Caco-2 (cell line): ENCODE measurements at regions not wholly inside any gene's neighbourhood (a gene's known extent, or its start where the extent isn't known, plus 50 kb on each side); places are given as distances from the start of the nearest gene placed in this dataset.

Experiments used
- BruUV-seq: library from RNA; stranded (reverse); fragments of 400-500 nt; replicated peaks from 2 replicates; lab custom pipeline; 2021; lab: Mats Ljungman, UMichigan
- CTCF ChIA-PET: fragments of 300-600 bp; sonication (Branson Sonifier 250); formaldehyde crosslinking; loops from one replicate; lab custom pipeline; 2022; ENCODE audit warnings: antibody characterized with exemption; lab: Charles Lee
- POLR2A ChIA-PET: fragments of 300-600 bp; sonication (Branson Sonifier 250); formaldehyde crosslinking; loops from one replicate; lab custom pipeline; 2022; ENCODE audit warnings: antibody characterized with exemption; lab: Charles Lee
- DNase-seq, 2 experiments: peaks; one replicate each; pipeline versions ENCODE4 v3.0.0 to v3.0.0-alpha.2; 2020 to 2022
- H3K27me3 ChIP-seq: replicated peaks from 2 replicates; pipeline ENCODE4 v1.6.0; 2011; ENCODE audit warnings: low read length; ENCODE audit not compliant: control insufficient read depth, insufficient read depth
- H3K36me3 ChIP-seq: 2 replicates; pipeline ENCODE4 v1.5.1; 2011; ENCODE audit warnings: low read length; ENCODE audit not compliant: control insufficient read depth, insufficient read depth
- H3K4me1 ChIP-seq: fragments of 250-450 bp; sonication (Bioruptor Pico); 2 replicates; pipeline ENCODE4 v1.5.1; 2020; ENCODE audit warnings: mild to moderate bottlenecking
- H3K4me3 ChIP-seq: 2 replicates; pipeline ENCODE4 v1.5.1; 2011; ENCODE audit warnings: low read depth, mild to moderate bottlenecking, control low read depth, low read length
- H3K9me3 ChIP-seq: fragments of 250-450 bp; sonication (Bioruptor Pico); 2 replicates; pipeline ENCODE4 v1.5.1; 2020; ENCODE audit warnings: mild to moderate bottlenecking, moderate library complexity
- H3K27ac Mint-ChIP-seq: one replicate; pipeline ENCODE4 v1.8.0; 2022; ENCODE audit warnings: mixed read lengths; ENCODE audit not compliant: unreplicated experiment
- H3K27me3 Mint-ChIP-seq: one replicate; pipeline ENCODE4 v1.8.0; 2022; ENCODE audit warnings: mixed read lengths; ENCODE audit not compliant: insufficient read depth, unreplicated experiment
- H3K36me3 Mint-ChIP-seq: one replicate; pipeline ENCODE4 v1.8.0; 2022; ENCODE audit warnings: mild to moderate bottlenecking, mixed read lengths; ENCODE audit not compliant: insufficient read depth, unreplicated experiment
- H3K4me1 Mint-ChIP-seq: one replicate; pipeline ENCODE4 v1.8.0; 2022; ENCODE audit warnings: low read depth, mixed read lengths; ENCODE audit not compliant: unreplicated experiment
- H3K4me3 Mint-ChIP-seq: one replicate; pipeline ENCODE4 v1.8.0; 2022; ENCODE audit warnings: mild to moderate bottlenecking, moderate library complexity, mixed read lengths; ENCODE audit not compliant: unreplicated experiment
- H3K9me3 Mint-ChIP-seq: one replicate; pipeline ENCODE4 v1.8.0; 2022; ENCODE audit warnings: mixed read lengths; ENCODE audit not compliant: unreplicated experiment
- intact Hi-C: fragments of 100-400 bp; cut with micrococcal nuclease; formaldehyde crosslinking; loops from one replicate; pipeline ENCODE4 v1.10.0; 2022; ENCODE audit not compliant: unreplicated experiment
- TF ChIP-seq, protein P1 (sequence below), 2 experiments: fragments of 200-600 bp in 1 of 2; IDR thresholded peaks; 1 replicate in 1 of 2; 2 replicates in 1 of 2; pipeline versions ENCODE4 v1.5.1 to v1.8.0; 2011 to 2022; ENCODE audit warnings: antibody characterized with exemption in 1 of 2, control low read depth in 1 of 2, inconsistent platforms in 1 of 2, low read depth in 1 of 2, low read length in 1 of 2, mild to moderate bottlenecking in 1 of 2, moderate library complexity in 1 of 2; ENCODE audit not compliant: insufficient read depth in 1 of 2, severe bottlenecking in 1 of 2, unreplicated experiment in 1 of 2

- no peaks in the 10 kb centered on the region for H3K27me3 Mint-ChIP-seq
- no peak overlapping the region for H3K4me3 ChIP-seq
- H3K27ac Mint-ChIP-seq = peak overlapping the region; percentile 63
- no TSS peak for BruUV-seq
- ChIA-PET POLR2A (no interaction called here), CTCF (no interaction called here)
- peaks cover 12% of the 10 kb centered on the region for H3K9me3 ChIP-seq
- H3K36me3 ChIP-seq = no peaks in the 10 kb centered on the region
- peaks cover 17% of the 10 kb centered on the region for H3K9me3 Mint-ChIP-seq
- TF ChIP-seq, protein P1, sequence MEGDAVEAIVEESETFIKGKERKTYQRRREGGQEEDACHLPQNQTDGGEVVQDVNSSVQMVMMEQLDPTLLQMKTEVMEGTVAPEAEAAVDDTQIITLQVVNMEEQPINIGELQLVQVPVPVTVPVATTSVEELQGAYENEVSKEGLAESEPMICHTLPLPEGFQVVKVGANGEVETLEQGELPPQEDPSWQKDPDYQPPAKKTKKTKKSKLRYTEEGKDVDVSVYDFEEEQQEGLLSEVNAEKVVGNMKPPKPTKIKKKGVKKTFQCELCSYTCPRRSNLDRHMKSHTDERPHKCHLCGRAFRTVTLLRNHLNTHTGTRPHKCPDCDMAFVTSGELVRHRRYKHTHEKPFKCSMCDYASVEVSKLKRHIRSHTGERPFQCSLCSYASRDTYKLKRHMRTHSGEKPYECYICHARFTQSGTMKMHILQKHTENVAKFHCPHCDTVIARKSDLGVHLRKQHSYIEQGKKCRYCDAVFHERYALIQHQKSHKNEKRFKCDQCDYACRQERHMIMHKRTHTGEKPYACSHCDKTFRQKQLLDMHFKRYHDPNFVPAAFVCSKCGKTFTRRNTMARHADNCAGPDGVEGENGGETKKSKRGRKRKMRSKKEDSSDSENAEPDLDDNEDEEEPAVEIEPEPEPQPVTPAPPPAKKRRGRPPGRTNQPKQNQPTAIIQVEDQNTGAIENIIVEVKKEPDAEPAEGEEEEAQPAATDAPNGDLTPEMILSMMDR (IDR thresholded peaks at IDR 0.05; ENCODE audit: insufficient read depth in 1 of 2, low read depth in 1 of 2, low read length in 1 of 2, severe bottlenecking in 1 of 2, unreplicated experiment in 1 of 2) = no peak
- intact Hi-C loops = loop anchor here (1.0 to 10.0 kb wide), 3 partner anchors 62 to 208 kb away; no protein-coding TSS in a partner anchor
- H3K4me1 ChIP-seq = peaks cover 24% of the 10 kb centered on the region
- no peaks in the 10 kb centered on the region for H3K27me3 ChIP-seq
- H3K36me3 Mint-ChIP-seq = peaks cover 22% of the 10 kb centered on the region
- peak overlapping the region; percentile 29 for H3K4me3 Mint-ChIP-seq
- DNase-seq = peak; percentile 67 to 69
- H3K4me1 Mint-ChIP-seq = peaks cover 22% of the 10 kb centered on the region
Observed at GRCh38 chr14:40842816-40843215, 763.9 kb upstream of the LRFN5 start.

DNA sequence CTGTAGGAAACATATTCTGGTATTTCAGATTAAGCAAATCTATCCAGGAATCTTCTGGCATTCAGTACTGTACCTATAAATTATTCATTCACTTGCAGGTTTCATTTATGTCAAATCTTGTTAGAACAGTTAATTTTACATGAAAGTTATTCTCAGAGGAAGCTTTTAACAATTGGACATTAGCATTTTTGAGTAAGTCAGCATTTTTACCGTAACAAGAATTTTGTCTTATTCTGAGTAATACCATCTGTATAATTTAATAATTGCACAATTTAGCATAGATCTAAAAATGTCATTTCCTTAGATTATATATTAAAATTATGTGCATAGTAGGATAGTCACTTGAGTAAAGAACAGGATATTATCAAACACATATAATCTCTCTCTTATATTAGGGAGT is 764.8 kb upstream of the LRFN5 start:
- no TSS peak for BruUV-seq
- H3K27ac Mint-ChIP-seq = no peak overlapping the region
- TF ChIP-seq, protein P1 (IDR thresholded peaks at IDR 0.05; ENCODE audit: insufficient read depth in 1 of 2, low read depth in 1 of 2, low read length in 1 of 2, severe bottlenecking in 1 of 2, unreplicated experiment in 1 of 2) = no peak
- peaks cover 22% of the 10 kb centered on the region for H3K4me1 Mint-ChIP-seq
- no peak for DNase-seq
- H3K36me3 Mint-ChIP-seq = peaks cover 22% of the 10 kb centered on the region
- ChIA-PET CTCF (no interaction called here), POLR2A (no interaction called here)
- H3K4me3 ChIP-seq = no peak overlapping the region
- H3K36me3 ChIP-seq = no peaks in the 10 kb centered on the region
- intact Hi-C loops = loop anchor here (2.0 to 10.0 kb wide), 2 partner anchors 63 to 207 kb away; no protein-coding TSS in a partner anchor
- H3K27me3 ChIP-seq = no peaks in the 10 kb centered on the region
- H3K4me1 ChIP-seq = peaks cover 24% of the 10 kb centered on the region
- no peak overlapping the region for H3K4me3 Mint-ChIP-seq
- peaks cover 12% of the 10 kb centered on the region for H3K9me3 ChIP-seq
- H3K27me3 Mint-ChIP-seq = no peaks in the 10 kb centered on the region
- H3K9me3 Mint-ChIP-seq = peaks cover 17% of the 10 kb centered on the region

GRCh38 chr14:40838601-40839000 is 768.1 kb upstream of the LRFN5 start:
- intact Hi-C loops = no loop called here
- DNase-seq = no peak
- Histone ChIP-seq H3K27me3 (no peaks in the 10 kb centered on the region), H3K4me1 (peaks cover 20% of the 10 kb centered on the region), H3K4me3 (no peak overlapping the region), H3K9me3 (peaks cover 12% of the 10 kb centered on the region), H3K36me3 (no peaks in the 10 kb centered on the region)
- Mint-ChIP-seq H3K9me3 (peaks cover 17% of the 10 kb centered on the region), H3K27ac (no peak overlapping the region), H3K36me3 (peaks cover 19% of the 10 kb centered on the region), H3K4me1 (peaks cover 19% of the 10 kb centered on the region), H3K4me3 (no peak overlapping the region), H3K27me3 (no peaks in the 10 kb centered on the region)
- no TSS peak for BruUV-seq
- ChIA-PET POLR2A (no interaction called here), CTCF (no interaction called here)
- TF ChIP-seq, protein P1 (IDR thresholded peaks at IDR 0.05; ENCODE audit: insufficient read depth in 1 of 2, low read depth in 1 of 2, low read length in 1 of 2, severe bottlenecking in 1 of 2, unreplicated experiment in 1 of 2) = no peak
